ENCODE measurements at regions not wholly inside any gene's neighbourhood (a gene's known extent, or its start where the extent isn't known, plus 50 kb on each side); places are given as distances from the start of the nearest gene placed in this dataset.

DNA sequence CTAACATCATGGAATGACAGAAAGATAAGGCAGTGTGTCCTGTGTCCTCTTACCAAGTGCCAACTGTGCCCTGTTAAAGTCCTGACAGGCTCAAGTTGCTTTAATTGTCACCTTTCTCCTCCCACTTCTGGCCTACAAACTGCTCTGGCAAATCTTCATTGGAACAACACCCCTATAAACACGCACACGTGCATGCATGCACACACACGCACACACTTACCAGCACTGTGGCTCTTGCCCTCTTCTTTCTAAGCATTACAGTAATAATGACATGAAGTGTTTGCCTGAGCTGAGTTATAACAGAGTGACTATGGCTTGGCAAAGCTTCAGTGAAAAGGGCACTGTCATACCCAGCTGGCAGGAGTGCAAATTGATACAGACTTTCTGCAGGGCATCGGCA, 82.3 kb upstream of the SYT6 start:
- TF ChIP-seq, protein P1, sequence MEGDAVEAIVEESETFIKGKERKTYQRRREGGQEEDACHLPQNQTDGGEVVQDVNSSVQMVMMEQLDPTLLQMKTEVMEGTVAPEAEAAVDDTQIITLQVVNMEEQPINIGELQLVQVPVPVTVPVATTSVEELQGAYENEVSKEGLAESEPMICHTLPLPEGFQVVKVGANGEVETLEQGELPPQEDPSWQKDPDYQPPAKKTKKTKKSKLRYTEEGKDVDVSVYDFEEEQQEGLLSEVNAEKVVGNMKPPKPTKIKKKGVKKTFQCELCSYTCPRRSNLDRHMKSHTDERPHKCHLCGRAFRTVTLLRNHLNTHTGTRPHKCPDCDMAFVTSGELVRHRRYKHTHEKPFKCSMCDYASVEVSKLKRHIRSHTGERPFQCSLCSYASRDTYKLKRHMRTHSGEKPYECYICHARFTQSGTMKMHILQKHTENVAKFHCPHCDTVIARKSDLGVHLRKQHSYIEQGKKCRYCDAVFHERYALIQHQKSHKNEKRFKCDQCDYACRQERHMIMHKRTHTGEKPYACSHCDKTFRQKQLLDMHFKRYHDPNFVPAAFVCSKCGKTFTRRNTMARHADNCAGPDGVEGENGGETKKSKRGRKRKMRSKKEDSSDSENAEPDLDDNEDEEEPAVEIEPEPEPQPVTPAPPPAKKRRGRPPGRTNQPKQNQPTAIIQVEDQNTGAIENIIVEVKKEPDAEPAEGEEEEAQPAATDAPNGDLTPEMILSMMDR (optimal IDR thresholded peaks at IDR 0.05 in 1 of 3, IDR thresholded peaks at IDR 0.05 in 1 of 3, conservative IDR thresholded peaks at IDR 0.05 in 1 of 3; ENCODE audit: extremely low read depth in 1 of 3, insufficient read depth in 2 of 3, low read length in 3 of 3) = no peak
- TF ChIP-seq EZH2 (IDR thresholded peaks at IDR 0.05; ENCODE audit: low read length) = no peak

All from keratinocyte (primary cell).